GM12865 (cell line): ENCODE measurements at regions not wholly inside any gene's neighbourhood (a gene's known extent, or its start where the extent isn't known, plus 50 kb on each side); places are given as distances from the start of the nearest gene placed in this dataset.

Experiments used
- DNase-seq: peaks from one replicate; pipeline ENCODE4 v3.0.0; 2010; ENCODE audit warnings: low read depth
- H3K4me3 ChIP-seq: 2 replicates; pipeline ENCODE4 v1.5.1; 2011; ENCODE audit warnings: mild to moderate bottlenecking, low read depth, low read length, control low read depth
- TF ChIP-seq, protein P1 (sequence below): IDR thresholded peaks from 2 replicates; pipeline ENCODE4 v1.5.1; 2011; ENCODE audit warnings: low read length, control low read depth, low read depth, inconsistent platforms; ENCODE audit not compliant: insufficient read depth; ENCODE audit errors: missing control alignments

DNA sequence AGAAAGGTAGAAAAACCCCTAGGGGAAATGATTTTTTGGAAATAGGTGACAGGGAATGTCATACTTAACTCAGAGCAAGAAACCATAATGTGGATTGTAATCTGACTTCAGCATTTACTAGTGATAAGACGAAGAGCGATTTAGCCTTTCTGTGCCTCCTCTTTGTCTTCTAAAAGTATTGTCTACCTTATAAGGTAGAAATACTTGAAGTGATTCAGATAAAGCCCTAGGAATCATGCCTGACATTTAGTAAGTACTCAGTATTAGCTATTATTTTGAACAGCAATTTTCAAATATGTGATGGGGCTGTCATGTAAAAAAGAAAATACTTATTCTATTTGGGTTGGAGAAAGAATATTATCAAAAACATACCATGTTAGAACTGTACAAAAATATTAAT lies 525.9 kb upstream of the EYS start:
- no peak overlapping the region for H3K4me3 ChIP-seq
- TF ChIP-seq, protein P1, sequence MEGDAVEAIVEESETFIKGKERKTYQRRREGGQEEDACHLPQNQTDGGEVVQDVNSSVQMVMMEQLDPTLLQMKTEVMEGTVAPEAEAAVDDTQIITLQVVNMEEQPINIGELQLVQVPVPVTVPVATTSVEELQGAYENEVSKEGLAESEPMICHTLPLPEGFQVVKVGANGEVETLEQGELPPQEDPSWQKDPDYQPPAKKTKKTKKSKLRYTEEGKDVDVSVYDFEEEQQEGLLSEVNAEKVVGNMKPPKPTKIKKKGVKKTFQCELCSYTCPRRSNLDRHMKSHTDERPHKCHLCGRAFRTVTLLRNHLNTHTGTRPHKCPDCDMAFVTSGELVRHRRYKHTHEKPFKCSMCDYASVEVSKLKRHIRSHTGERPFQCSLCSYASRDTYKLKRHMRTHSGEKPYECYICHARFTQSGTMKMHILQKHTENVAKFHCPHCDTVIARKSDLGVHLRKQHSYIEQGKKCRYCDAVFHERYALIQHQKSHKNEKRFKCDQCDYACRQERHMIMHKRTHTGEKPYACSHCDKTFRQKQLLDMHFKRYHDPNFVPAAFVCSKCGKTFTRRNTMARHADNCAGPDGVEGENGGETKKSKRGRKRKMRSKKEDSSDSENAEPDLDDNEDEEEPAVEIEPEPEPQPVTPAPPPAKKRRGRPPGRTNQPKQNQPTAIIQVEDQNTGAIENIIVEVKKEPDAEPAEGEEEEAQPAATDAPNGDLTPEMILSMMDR: no peak
- DNase-seq: no peak

DNA sequence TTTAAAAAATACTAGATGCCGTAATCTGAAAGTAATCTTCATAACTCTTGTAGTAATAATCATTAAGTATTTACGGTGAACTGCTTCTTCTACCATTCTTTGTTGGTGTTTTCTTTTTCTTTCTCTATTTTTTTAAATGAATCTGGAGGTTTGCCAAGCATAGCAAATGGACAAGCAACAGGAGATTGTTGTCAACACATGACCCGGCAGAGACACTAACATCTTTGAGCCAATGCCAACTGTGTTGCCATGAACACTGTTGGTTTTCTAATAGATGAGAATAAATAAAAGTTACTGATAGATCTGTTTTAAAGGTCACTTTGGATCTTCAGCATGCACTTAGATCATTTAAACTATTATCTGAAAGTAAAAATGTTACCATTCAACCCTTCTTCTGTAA lies 523.6 kb upstream of the EYS start:
- H3K4me3 ChIP-seq: no peak overlapping the region
- TF ChIP-seq, protein P1: no peak
- no peak for DNase-seq

DNA sequence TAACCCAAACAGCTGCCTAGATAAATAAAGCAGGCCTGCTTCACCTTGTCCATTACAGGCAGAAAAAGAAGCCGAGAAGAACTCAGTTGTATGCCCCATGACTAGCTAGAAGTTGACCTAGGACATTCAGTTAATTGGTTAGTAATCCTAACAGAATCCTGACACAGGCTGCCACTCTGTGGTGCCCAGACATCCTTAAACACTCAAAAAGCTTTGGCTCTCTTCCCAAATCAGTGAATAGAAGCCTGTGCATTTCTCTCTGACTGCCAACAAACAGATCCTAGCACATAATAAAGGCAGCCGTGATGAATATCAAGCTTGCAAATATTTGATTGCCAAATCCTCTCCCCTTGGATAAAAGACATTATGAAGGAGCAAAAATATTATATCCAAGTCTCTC lies 519.1 kb upstream of the EYS start:
- H3K4me3 ChIP-seq: no peak overlapping the region
- TF ChIP-seq, protein P1: no peak
- no peak for DNase-seq

DNA sequence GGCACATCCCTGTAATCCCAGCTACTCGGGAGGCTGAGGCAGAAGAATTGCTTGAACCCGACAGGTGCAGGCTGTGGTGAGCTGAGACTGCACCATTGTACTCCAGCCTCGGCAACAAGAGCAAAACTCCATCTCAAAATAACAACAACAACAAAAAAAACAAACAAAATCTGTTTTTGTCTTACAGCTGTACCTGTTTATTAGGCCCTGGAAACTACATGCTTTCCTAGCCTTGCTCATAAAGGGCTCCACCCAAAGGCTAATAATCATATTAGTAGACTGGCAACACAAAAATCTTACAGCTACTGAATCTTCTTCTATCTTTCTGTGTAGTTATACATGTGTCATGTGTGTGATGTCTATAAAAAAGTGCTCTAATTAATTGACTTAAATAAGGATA lies 503.9 kb upstream of the EYS start:
- H3K4me3 ChIP-seq: no peak overlapping the region
- DNase-seq: peak; percentile 1
- TF ChIP-seq, protein P1: no peak

DNA sequence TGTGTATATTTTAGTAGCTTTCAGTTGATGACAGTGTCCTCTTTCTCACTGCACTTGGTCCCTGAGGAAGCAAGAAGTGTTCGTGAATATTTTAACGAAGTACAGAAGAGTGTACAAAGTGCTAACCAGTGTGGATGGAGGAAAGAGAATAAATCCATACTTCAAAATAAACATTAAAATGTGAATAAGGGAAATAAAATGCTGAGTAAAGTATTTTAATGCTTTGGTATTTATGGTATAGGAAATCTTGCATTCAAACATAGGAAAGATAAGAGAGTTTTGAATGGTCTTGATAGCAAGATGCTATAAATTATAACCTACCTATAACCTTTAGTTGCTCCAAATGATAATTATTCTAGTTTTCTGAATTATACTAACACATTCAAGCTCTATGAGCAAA lies 493.4 kb upstream of the EYS start:
- TF ChIP-seq, protein P1: no peak
- H3K4me3 ChIP-seq: no peak overlapping the region
- DNase-seq: no peak

DNA sequence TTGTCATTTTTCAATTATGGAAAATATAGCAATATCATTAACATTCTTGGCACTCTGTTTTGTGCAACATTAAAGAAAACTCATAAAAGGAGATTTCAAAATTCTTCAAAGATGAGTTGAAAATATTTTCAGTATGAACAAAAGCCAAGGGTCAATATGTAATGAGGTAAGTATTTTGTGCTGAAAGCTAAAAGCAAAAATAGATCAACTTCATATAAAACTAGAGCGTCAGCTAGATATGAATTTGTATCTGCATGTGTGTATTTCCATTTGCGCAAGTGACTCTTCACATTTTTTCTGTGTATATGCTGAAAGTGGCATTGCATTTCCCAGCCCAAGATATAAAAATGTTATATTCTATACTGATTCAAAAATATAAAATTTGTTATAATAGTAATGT lies 492.1 kb upstream of the EYS start:
- TF ChIP-seq, protein P1: no peak
- H3K4me3 ChIP-seq: no peak overlapping the region
- DNase-seq: no peak

DNA sequence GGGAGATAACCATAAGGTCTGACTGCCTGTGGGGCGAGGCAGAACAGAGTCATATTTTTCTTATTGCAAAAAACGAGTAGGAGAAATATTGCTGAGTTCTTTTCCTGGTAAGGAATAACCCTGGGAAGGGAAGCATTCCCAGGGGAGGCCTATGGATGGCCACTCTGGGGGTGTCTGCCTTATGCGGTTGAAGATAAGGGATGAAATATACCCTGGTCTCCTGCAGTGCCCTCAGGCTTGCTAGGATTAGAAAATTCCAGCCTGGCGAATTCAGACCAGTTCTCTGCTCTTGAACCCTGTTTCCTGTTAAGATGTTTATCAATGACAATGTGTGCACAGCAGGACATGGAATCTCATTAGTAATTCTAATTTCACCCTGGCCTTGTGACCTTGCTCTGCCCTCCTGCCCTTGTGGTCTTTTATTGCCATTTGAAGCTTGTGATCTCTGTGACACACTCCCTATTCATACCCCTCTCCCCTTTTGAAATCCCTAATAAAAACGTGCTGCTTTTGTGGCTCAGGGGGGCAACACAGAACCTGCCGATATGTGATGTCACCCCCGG lies 491.1 kb upstream of the EYS start:
- TF ChIP-seq, protein P1: no peak
- DNase-seq: no peak
- no peak overlapping the region for H3K4me3 ChIP-seq
